B cell (primary cell): ENCODE measurements at regions not wholly inside any gene's neighbourhood (a gene's known extent, or its start where the extent isn't known, plus 50 kb on each side); places are given as distances from the start of the nearest gene placed in this dataset.

Source experiments
- CTCF ChIP-seq: fragments of 200-600 bp; IDR thresholded peaks from one replicate; pipeline ENCODE4 v1.8.0; 2022; ENCODE audit warnings: antibody characterized with exemption, mild to moderate bottlenecking
- EZH2 ChIP-seq: IDR thresholded peaks from 2 replicates; pipeline ENCODE4 v1.6.1; 2012; ENCODE audit warnings: borderline replicate concordance, low read depth, mild to moderate bottlenecking, moderate library complexity, low read length; ENCODE audit not compliant: insufficient read depth, poor library complexity, severe bottlenecking

GRCh38 chr3:116950301-116951055 lies 240.9 kb downstream of the TUSC7 start:
- TF ChIP-seq CTCF (no peak), EZH2 (no peak)
